ENCODE measurements at regions not wholly inside any gene's neighbourhood (a gene's known extent, or its start where the extent isn't known, plus 50 kb on each side); places are given as distances from the start of the nearest gene placed in this dataset.
"Not testable (repeated sequence)": the region's sequence is repeated elsewhere in the genome, so short reads cannot be mapped to it uniquely, and the experiment has no call there.

DNA sequence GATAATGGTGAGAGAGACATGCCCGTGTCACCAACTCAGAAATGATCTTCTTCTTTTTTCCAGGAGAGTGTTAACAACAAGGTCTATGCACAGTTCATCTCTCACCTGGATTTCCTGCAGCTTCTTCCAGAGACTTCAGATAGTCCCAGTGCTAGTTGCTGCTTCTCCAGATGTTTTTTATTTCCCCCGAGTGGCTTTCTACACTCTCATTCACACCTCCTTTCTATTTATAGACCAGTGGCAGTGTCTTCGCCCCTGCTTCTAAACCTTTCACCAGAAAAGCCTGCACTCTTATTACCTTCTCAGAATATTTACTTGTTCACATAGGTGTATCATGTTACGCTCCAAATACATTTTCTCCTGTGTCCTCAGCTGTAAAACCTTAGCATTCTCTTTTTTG is 558.8 kb upstream of the CHAC2 start:
- TF ChIP-seq, protein P1, sequence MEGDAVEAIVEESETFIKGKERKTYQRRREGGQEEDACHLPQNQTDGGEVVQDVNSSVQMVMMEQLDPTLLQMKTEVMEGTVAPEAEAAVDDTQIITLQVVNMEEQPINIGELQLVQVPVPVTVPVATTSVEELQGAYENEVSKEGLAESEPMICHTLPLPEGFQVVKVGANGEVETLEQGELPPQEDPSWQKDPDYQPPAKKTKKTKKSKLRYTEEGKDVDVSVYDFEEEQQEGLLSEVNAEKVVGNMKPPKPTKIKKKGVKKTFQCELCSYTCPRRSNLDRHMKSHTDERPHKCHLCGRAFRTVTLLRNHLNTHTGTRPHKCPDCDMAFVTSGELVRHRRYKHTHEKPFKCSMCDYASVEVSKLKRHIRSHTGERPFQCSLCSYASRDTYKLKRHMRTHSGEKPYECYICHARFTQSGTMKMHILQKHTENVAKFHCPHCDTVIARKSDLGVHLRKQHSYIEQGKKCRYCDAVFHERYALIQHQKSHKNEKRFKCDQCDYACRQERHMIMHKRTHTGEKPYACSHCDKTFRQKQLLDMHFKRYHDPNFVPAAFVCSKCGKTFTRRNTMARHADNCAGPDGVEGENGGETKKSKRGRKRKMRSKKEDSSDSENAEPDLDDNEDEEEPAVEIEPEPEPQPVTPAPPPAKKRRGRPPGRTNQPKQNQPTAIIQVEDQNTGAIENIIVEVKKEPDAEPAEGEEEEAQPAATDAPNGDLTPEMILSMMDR (IDR thresholded peaks at IDR 0.05; ENCODE audit: borderline replicate concordance, insufficient read depth, low read depth, low read length), result no peak
- no peak overlapping the region for H3K4me3 ChIP-seq (ENCODE audit: low read depth, low read length)

DNA sequence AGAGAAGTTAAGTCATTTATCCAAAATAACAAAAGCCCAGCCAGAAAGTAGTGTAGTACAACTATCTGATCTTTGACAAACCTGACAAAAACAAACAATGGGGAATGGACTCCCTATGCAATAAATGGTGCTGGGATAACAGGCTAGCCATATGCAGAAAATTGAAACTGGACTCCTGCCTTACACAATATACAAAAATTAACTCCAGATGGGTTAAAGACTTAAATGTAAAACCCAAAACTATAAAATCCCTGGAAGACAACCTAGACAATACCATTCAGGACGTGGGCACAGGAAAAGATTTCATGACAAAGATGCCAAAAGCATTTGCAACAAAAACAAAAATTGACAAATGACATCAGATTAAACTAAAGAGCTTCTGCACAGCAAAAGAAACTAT is 561.4 kb upstream of the CHAC2 start:
- H3K4me3 ChIP-seq (ENCODE audit: low read depth, low read length), result not testable (repeated sequence)

DNA sequence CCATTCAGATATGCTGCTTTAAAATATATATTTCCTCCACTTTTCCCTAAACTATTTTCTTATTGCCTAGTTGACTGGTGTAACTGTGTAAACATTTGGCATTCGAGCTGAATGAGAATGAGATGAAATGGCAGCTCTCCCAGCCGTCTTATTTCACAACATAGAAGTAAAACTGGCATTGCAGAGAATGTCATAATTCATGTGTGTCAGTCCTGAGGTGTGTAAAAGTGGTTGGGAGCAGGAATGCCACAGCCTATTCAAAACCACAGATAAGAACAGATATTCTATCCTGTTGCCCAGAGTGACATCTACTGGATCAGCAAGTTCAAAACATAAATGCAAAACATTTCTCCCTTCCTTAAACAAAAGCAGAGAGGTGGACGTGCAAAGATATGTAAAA is 565.5 kb upstream of the CHAC2 start:
- TF ChIP-seq, protein P1 (IDR thresholded peaks at IDR 0.05; ENCODE audit: borderline replicate concordance, insufficient read depth, low read depth, low read length), result no peak
- no peak overlapping the region for H3K4me3 ChIP-seq (ENCODE audit: low read depth, low read length)

DNA sequence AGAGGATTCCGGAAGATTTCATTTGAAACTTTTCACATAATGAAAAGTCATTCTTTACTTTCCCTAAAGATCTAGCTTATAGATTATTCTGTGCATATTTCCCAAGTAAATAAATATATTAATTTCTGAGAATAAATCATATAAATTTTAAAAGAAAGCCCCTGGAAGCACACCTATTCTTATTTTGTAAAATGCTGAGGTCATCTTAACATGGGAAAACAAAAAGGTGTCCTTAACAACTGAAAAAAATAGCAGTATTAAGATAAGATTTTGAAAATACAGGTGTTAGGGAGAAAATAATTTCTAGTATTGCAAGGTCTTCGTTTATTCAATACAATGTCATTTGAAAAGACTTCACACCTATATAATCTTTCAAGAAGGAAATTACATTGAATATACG is 567.5 kb upstream of the CHAC2 start:
- TF ChIP-seq, protein P1 (IDR thresholded peaks at IDR 0.05; ENCODE audit: borderline replicate concordance, insufficient read depth, low read depth, low read length), result no peak
- H3K4me3 ChIP-seq (ENCODE audit: low read depth, low read length), result no peak overlapping the region

DNA sequence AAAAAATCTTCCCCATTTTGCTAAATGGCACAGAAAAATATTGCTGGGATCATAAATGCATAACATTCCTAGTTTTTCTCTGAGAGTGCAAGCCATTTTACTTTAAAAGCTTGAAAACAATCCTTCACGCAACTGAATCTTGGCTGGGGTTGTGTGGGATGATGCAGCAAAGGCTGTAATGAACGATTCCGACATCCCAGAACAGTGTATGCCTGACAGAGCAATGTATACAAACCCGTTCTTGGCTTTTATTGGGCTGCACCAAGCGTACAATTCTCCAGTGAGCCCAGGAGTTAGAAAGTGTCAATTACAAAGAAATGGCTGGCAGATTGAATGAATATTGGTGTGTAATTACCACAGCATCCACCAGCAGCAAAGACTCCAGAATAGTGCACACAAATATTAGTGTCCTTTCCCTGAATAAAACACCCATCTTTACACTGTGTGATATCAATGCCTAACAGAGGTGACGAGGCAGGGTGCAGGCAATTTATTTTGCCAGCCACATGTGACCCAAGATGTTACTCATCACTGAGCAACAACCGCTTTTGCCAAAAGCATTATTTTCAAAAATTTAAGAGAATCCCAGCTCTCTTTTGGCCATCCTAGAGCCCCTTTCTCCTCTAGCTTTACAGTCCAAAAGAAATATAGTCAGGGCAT is 578.6 kb upstream of the CHAC2 start:
- TF ChIP-seq, protein P1 (IDR thresholded peaks at IDR 0.05; ENCODE audit: borderline replicate concordance, insufficient read depth, low read depth, low read length), result no peak
- no peak overlapping the region for H3K4me3 ChIP-seq (ENCODE audit: low read depth, low read length)

DNA sequence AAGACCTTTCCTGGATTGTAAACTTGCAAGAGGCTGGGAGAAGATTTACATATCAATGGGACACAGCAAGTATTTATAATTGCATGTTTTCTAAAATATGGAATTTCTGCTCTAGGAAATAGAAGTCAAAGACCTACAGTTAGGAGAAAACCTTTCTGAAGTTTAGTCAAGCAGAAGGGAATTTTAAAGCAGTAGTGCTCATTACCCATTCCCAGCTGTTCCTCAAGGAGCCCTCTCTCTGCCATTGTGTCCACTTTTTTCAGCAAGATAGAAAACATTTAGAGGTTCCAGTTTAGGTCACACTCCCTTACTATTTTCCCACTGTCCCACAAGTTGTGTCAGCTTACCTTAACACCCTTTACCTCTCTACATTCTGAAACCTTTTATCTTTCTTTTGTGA is 584.0 kb upstream of the CHAC2 start:
- TF ChIP-seq, protein P1 (IDR thresholded peaks at IDR 0.05; ENCODE audit: borderline replicate concordance, insufficient read depth, low read depth, low read length), result no peak
- no peak overlapping the region for H3K4me3 ChIP-seq (ENCODE audit: low read depth, low read length)

DNA sequence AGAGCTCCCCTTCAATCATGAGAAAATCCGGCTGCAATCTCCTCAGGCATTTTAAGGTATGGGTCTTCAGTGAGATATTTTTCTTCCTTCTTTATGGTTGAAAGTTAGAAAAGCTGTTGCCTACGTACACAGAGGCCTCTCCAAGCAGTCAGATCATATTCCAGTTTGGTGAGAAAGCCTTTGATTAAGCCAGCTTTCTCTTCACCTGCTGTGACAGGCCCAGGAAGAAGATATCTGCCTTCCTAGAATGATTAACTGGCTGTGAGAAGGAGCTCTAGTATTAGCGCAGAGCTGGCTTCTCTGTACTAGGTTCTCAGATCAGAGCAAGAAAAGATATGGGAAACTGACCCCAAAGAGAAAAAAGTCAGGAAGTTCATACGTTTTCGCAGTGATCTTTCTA is 585.0 kb upstream of the CHAC2 start:
- H3K4me3 ChIP-seq (ENCODE audit: low read depth, low read length), result no peak overlapping the region
- TF ChIP-seq, protein P1 (IDR thresholded peaks at IDR 0.05; ENCODE audit: borderline replicate concordance, insufficient read depth, low read depth, low read length), result no peak

DNA sequence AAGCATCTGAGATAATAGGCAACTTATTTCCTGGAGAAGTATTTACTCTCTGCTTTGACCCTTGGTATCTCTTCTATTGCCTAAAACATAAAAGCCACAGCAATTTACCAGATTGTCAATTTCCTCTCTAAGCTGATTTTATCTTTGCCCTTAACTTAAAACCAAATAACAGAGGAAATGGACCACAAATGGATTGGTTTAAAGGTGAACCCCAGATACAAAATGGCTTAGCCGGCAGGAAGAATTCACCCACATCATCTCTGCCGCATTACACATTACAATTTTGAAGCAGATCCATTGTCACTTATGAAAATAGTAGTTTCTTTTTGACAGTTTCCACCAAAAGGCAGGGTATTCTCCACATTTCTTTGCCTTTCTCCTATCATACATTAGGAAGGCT is 585.8 kb upstream of the CHAC2 start:
- TF ChIP-seq, protein P1 (IDR thresholded peaks at IDR 0.05; ENCODE audit: borderline replicate concordance, insufficient read depth, low read depth, low read length), result no peak
- no peak overlapping the region for H3K4me3 ChIP-seq (ENCODE audit: low read depth, low read length)
